HG03460 (cell line): ENCODE measurements at regions not wholly inside any gene's neighbourhood (a gene's known extent, or its start where the extent isn't known, plus 50 kb on each side); places are given as distances from the start of the nearest gene placed in this dataset.

Experiments
- ATAC-seq: cut with Tn5 transposase; IDR thresholded peaks from one replicate; pipeline ENCODE4 v1.9.1; 2021; ENCODE audit not compliant: unreplicated experiment

DNA sequence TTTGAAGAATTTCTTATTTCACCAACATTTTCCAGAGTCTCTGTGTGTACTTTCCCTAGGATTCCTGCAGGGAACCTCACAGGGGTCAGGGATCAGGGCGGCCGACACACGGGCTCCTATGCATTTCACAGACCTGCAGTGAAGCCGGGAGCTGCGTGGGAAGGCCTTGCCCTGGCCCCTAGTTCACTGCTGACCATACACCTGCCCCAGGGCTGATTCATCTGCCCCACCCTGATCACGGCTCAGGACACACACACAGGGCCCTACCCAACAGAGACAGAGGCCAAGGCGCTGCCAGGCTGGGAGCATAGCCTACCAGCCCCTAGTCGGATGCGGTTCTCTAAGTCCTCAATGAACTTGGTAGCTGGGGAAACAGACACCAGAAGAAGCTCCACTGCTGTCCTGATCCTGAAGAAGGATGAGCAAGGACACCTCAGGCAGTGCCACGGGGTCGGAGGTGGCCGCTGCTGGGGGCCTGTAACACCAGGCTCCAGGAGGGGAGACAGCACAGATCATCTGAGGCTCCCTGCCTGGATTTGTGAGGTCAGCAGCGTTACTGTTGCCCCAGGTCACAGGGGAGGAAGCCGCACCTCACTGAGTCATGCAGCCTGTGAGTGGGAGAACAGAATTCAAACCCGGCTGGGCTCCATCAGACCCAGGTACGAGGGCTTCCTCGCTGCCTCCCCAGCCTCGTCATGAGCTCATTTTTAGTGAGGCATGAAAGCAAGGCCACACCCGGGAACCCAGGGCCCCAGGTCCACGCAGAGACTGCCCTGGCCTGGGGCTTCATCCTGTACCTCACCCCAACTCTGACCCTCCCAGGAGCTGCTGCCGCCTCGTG lies 278.8 kb upstream of the PPP2R2D start:
- ATAC-seq = no peak

DNA sequence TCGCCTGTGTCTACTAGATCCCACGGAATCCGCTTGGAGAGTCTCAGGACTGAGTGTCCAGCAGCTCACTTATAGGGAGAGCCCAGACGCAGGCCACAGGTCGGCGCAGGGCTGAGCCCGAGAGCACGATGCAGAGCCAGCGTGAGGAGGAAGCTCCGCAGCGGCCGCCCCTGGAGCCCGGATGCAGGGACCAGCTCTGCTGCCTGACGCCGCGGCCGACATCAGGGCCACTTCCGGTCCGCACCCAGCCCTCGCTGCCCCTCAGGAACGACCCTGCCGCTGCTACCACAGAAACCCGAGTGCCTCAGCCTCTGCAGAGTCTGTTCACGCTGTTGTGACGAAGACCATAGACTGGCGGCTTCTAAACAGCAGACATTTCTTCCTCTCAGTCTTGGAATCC lies 275.8 kb upstream of the PPP2R2D start:
- ATAC-seq = no peak

DNA sequence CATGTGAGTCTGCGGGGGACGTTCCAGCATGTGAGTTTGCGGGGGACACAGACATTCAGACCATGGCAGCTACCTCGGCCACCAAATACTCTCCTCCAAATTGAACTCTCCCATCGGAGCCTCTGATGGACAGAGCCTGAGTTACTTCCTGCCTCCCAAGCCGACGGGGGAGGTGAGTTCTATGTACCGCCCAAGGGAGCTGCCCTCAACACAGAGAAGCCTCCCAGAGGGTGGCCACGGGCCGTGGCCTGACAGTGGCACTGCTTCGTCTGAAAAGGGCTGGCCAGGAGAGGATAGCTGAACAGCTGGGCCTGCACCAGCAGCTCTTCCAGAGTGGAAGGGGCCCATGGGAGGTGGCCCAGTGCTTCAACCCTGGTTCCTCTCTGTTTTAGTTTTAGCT lies 274.5 kb upstream of the PPP2R2D start:
- no peak for ATAC-seq

DNA sequence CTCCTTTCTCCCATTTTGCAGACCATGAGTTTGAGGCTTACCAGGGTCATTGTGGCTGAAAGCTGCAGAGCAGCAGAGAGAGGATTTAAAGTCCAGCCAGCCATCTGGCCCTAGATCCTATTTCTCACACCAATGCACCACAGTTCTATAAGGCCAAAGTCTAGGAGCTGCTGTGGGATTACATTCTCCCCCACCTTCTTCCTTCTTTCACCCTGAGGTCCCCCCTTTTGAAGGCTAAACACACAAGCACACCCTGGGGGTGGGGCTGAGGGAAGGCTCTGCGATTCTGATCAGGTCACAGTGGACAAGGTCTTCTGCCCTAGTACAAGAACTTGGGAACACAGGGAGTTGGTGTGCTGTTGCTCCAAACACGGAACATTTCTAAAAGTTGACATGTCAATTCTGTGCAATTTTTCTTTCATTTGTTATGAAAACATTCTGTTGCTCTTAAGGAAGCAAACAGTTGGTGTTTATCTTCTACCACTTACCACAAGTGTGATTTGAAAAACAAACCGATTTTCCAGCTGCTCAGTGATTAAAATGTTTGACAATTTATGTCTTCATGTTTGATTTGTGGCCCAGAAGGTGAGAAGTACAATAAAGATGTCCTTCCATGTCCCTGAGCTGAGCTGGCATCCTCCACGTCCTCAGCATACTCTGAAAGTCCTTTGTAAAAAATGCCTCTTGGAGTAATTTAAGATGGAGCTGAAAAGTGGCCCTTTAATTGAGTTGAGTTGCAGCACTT lies 271.6 kb upstream of the PPP2R2D start:
- ATAC-seq = no peak

DNA sequence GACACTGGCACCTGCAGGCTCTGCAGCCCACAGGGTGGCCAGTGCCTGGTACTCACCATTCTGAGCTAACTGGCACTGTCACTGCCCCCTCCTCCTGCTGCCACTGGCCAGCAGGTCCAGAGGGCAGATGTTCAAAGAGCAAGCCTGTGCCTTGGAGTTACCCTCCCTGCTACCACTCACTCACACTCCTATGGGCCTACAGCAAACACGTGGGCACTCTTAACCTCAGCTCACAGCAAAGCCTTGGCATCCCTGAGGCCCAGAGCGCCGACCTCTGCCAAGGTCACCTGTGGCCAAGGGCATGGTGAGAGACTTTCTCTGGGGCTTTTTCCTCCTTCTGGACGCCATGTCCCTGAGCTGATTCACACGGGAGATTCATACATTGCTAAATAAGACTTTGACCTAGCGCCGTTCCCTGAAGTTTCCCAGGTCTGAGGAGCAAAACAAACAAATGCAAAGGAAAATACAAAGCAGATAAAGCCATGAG lies 270.0 kb upstream of the PPP2R2D start:
- ATAC-seq = no peak

DNA sequence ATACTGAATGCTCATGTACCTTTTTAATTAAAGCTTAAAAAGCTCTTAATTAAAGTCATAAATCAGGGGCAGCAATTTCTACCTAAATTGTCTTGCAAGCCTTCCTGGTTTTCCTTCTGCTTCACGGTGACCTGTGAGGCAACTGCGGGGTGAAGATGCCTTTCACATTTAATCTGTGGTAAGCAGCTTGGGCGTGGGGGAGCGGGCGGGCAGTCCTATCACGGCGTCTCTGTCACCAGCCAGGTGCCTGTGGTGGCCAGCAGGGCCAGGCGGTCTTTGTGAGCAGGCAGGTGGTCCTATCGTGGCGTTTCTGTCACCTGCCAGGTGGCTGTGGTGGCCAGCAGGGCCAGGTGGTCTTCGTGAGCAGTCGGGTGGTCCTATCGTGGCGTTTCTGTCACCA lies 269.2 kb upstream of the PPP2R2D start:
- no peak for ATAC-seq

DNA sequence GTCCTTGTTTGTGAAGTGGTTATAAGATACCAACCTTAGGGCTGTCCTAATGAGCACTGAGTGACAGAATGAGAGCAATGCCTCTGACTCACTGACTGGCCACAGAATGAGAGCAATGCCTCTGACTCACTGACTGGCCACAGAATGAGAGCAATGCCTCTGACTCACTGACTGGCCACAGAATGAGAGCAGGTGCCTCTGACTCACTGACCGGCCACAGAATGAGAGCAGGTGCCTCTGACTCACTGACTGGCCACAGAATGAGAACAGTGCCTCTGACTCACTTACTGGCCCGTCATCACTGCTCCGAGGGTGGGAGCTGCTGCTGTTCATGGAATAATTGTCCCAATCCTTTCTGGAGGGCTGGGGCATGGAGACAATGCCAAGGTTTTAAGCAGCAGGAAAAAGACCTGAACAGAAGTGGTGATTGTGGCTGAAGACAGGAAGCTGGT lies 265.2 kb upstream of the PPP2R2D start:
- ATAC-seq = no peak

DNA sequence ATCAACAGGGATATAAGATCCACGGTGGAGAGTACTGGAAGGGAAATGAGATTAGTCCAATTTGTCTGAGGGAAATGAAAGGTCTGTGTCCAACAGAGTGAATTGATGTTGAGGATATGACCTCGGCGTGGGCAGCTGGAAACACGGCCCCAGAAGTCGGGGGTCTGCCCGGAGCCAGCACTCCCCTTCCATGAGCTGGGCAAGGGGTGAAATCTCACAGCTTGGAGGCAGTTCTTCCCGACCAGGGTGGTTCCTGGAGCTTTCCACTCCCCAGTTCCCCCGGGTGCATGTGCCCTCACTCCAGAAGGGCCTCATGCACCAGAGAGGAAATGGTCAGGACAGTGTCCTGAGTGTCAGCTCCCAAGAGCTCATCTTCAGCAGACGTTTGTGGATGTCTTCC lies 264.7 kb upstream of the PPP2R2D start:
- ATAC-seq = no peak

DNA sequence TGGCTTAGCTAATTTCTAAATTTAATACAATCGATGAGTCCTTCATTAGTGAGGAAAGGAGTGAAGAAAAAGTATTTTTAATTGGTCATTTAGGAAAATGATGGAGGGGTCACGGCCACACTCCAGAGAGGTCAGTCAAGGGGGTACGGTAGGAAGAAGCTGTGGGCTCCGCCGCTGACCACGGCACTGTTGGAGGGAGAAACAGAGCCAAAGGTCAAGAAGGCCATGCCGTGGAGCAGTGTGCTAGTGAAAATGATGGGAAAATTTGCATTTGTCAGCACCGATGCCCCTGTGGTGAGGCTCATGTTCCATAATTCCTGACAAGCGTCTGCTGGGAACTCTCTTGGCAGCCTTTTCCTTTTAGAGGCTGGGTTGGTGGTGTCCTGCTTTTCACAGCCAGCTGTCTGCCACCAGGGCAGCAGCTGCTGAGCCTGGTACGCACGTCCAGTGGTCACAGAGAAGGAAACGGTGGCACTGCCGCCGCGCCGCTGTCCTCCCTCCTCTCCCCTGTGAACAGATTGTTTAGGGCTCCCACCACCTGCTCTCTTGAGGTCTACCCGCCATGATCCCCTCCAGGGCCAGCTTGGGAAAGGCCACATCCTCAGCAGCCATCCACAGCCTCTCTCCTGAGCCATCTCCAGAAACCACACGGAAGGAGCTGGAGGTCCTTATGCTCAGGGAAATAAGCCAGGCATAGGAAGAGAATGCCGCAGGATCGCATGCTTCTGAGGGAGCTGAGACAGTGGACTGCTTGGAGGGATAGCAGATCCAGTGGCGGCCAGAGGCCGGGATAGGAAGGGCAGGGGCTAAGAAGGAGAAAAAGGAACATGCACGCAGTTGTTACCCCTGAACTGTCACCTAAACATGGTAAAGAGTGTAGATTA lies 263.7 kb upstream of the PPP2R2D start:
- ATAC-seq = no peak

DNA sequence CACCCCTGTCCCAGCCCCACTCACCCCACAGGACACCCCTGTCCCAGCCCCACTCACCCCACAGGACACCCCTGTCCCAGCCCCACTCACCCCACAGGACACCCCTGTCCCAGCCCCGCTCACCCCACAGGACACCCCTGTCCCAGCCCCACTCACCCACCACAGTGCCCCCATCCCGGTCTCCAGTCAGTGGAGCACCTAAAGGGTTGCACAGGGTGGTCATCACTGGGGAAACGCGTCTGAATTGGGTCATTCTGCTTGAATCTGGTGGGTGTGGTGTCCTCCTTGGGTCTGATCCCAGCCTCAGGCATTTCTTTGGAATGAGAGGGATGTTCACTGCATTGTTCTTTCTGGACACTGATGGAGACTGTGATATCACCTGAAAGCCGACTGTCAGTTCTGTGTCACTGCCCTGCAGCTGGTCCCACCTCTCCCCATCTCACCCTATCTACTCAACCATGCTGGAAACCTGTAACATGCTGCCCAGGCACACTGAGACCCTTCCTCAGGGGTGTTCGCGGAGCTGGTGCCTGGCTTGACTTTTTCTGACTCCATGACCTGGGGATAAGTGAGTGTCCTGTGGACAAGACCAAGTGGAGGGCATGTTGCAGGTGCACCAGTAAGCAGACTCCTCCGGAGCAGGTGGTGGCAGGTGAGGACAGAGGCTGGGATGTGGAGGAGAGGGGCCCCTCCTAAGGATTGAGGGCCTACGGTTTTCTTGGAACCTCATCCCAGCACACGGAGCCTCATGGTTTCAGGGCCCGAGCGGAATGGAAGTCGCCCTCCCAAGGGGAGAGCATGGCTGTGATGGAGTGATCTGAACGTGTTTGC lies 262.5 kb upstream of the PPP2R2D start:
- no peak for ATAC-seq

DNA sequence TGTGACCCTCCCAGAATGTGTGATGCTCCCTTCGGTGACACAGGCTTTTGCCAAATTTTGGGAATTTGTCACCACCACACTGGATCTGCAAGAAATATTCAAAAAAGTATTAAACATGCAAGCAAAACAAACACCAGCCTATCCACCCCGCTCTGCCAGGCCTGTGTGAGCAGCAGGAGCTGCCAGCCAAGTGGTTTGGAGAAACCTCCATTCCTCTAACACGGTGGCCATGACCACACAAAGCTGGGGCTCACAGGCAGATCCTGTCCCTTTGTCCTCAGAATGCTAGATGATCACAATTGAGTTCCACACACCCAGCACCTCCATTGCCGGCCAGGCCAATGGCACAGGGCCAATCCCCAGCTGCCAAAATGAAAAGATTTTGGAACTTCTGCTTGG lies 261.9 kb upstream of the PPP2R2D start:
- no peak for ATAC-seq

DNA sequence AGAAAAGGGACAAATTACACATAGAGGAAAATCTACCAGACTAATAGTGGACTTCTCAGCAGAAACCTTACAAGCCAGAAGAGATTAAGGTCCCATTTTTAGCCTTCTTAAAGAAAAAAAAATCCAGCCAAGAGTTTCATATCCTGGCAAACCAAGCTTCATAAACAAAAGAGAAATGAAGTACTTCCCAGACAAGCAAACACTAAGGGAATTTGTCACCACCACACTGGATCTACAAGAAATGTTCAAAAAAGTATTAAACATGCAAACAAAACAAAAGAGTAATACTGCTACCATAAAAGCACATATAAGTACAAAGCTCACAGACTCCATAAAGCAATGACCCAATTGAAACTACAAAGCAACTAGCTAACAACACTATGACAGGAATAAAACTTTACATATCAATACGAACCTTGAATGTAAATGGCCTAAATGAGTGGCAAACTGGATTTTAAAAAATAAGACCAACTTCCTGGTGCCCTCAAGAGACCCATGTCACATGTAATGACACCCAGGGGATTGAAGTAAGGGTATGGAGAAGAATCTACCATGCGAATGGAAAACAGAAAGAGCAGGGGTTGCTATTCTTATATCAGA lies 260.7 kb upstream of the PPP2R2D start:
- no peak for ATAC-seq

DNA sequence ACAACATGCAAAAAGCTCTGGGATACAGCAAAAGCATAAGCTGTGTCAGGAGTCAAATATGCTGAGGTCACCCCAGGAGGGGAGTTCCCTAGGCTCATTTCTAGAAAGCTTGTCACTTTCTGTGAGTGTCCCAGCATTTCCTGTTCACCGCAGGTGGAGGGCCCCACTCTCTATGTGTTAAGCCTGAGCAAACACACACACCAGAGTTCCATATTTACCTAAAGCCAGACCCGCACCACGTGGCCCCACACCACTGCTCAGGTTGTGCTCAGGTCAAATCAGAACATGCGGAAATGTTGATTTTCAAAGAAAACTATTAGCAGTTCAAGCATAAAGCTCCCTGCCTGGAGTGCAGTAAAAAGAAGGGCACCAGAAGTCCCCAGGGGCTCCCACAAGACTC lies 259.6 kb upstream of the PPP2R2D start:
- peak; percentile 99 for ATAC-seq

DNA sequence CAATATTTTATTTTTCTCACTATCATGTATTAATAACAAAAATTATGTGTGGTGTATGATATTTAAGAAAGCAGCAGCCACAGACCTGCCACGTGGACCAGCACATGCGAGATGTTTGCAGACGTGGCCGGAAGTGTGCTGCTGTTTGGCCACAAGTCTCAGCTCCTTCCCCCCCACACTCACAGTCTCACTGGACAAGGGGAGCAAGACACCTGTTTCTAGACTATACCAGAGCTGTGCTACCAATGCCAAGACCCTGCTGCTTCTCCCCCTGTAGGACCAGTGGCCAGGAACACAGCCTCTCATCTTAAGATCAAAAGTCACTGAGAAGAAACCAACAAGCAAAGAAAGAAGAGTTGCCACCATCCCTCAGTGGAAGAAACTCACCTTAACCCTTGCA lies 258.9 kb upstream of the PPP2R2D start:
- ATAC-seq = no peak

DNA sequence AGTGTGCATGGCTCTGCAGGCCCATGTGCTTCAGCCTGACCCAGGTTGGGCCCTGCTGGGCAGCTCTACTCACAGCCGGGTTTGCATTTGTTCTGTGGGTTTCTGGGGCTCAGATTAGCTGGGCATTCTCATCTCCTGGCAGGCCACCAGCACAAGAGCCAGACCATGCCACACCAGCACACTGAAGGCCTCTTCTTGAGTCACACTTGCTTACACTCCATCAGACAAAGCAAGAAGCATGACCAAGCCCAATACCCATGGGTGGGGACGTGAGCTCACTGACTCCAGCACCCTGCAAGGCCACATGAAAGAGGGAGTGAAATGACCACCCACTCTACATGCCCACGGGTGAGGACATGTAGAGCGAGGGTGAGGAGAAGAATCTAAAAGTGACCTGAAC lies 257.8 kb upstream of the PPP2R2D start:
- ATAC-seq = no peak

DNA sequence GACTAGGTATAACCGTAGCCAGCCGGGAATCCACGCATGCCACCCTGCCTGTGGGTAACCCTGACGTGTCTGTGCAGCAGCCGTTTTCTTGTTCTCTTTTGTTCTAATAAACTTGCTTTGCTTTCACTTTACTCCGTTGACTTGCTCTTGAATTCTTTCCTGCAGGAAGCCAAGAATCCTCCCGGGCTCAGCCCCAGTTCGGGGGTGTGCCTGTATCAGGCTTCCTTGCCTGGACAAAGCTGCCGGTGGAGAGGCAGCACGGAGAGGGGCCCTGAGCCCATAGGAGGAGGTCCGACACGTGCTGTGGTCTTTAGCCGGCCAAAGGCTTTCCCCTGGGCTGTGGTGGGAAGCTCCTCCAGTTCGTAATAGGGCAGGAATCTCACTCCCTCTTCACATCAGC lies 256.5 kb upstream of the PPP2R2D start:
- ATAC-seq = no peak

DNA sequence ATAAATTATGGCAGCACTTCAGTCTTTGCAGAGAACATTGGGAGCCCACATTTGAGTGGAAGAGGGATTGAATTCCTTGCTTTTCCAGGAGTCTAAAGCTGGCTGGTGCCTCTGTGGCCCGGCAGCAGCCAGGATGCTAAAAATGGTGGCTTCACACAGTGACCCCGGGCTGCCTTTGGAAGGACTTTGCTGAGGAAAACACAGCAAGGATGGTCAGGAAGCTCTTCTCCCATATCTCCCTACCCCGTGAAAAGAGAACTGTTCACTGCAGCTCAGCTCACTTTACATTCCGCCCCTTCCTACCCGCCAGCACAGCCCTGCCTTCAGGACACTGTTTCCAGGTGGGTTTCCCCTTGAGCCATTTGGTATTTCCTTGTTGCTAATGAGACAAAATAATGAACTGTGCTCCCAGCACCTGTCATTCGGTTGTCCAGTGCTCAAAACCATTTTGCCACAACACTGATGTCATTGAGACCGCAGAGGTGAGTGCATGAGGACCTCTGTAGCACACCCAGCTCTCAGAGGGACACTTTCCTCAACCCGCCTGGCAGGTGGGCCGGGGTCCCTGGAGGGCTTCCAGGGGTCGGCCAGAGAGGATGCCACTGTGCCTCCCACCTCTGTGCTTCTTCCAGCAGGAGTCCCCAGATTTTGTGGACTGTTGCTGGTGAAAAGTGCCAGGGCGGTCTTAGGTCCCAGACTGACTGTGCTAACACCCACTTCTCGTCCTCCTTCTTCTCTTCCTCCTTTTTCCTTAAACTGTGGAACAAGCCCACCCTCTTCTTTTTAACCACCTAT lies 255.7 kb upstream of the PPP2R2D start:
- ATAC-seq = no peak

DNA sequence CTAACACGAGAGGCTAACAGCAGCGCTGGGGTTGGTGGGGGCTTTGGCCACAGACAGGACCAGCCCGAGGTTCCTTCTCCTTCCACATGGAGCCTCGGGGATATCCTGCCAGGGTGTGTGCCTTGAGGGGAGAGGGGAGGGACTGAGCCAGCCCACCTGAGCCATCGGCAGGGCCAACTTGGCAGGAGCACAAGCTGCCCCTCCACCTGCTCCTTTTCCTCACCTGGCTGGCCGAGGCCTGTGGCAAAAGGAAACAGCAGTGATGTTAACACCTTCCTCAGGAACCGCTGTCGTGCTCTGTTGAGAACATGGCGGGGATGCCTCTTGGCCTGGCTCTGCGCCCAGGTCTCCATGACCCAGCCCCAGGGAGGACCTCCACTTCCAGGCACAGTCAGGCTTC lies 255.1 kb upstream of the PPP2R2D start:
- ATAC-seq = no peak
